GM12873 (cell line): ENCODE measurements at regions not wholly inside any gene's neighbourhood (a gene's known extent, or its start where the extent isn't known, plus 50 kb on each side); places are given as distances from the start of the nearest gene placed in this dataset.

Experiments
- TF ChIP-seq, protein P1 (sequence below): IDR thresholded peaks from 2 replicates; pipeline ENCODE4 v1.5.1; 2012; ENCODE audit warnings: low read depth, mild to moderate bottlenecking, moderate library complexity, low read length, control low read depth; ENCODE audit not compliant: insufficient read depth; ENCODE audit errors: missing control alignments

GRCh38 chr7:91565499-91566401, 301.5 kb downstream of the FZD1 start:
- TF ChIP-seq, protein P1, sequence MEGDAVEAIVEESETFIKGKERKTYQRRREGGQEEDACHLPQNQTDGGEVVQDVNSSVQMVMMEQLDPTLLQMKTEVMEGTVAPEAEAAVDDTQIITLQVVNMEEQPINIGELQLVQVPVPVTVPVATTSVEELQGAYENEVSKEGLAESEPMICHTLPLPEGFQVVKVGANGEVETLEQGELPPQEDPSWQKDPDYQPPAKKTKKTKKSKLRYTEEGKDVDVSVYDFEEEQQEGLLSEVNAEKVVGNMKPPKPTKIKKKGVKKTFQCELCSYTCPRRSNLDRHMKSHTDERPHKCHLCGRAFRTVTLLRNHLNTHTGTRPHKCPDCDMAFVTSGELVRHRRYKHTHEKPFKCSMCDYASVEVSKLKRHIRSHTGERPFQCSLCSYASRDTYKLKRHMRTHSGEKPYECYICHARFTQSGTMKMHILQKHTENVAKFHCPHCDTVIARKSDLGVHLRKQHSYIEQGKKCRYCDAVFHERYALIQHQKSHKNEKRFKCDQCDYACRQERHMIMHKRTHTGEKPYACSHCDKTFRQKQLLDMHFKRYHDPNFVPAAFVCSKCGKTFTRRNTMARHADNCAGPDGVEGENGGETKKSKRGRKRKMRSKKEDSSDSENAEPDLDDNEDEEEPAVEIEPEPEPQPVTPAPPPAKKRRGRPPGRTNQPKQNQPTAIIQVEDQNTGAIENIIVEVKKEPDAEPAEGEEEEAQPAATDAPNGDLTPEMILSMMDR, result no peak

- TF ChIP-seq, protein P1, result no peak
Measured at GRCh38 chr7:91566402-91566732, 302.1 kb downstream of the FZD1 start.

DNA sequence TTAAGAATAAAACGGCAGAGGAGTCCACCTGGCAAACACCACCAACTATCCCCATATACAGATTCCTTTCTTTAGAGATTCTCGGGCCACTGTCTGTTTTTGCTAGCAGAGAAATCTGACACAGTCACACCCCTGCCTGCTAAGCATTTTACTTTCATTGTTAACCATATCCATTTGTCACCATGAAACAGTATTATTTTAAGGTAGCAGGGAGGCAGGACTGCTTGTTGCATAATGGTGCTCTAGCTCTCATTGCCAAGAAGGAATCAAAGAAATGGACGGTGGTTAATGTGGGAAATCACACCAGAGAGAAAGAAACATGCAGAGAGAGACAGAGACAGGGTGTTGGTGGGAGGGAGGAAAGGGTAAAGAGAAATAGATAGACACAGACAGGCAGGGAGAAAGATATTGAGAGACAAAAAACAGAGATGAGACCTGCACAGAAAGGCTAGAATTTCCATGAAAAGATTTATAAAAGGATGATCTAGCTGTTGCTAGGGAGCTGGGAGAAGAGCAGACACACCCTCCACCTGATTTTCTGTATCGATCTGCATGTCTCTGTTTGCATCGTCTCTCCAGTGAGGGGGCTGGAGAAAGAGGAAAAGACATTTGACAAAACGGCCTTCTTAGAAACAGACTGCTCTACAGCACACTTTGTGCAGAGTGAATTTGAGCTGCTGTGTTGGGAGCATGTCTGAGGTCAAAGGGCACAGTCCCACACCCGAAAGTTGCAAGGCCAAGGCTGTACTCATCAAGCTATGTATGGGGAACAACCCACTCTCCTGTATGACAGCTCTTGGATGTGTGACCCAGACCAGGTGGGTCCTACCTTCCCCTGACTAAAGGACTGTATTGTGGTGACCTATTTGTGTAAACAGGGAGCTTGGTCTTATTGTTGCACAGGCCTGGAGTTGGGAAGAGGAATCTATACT, 303.1 kb downstream of the FZD1 start:
- TF ChIP-seq, protein P1, result no peak

- TF ChIP-seq, protein P1, result no peak
Measured at GRCh38 chr7:91568138-91568537, 303.9 kb downstream of the FZD1 start.

DNA sequence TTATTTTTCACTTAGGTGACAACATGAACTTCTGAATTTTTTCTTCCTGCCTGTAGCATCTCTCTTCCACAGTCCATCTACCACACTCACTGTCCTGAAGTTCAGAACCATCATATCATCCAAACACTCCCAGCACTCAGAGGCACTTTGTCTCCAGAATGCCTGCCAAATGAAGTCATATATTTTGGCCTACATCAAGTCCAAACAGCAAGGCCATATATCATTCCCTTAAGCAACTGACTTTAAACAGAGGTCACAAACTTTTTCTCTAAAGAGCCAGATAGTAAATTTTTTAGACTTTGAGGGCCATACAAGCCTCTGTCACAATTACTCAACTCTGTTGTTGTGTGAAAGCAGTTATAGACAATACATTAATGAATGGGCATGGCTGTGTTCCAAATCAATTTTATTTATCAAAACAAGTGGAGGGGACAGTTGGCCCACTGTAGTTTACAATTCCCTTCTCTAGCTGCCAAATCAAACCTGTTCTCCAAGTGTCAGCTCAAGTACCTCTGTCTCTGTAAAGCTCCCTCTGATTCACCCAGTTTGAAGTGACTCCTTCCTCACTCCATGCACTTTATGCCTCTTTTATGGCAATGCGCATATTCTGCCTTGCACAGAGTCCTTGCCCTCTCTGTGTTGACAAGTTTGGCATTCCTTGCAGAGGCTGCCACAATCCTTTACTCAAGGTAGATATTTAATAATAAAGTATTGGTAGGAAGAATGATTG, 305.7 kb downstream of the FZD1 start:
- TF ChIP-seq, protein P1, result no peak

DNA sequence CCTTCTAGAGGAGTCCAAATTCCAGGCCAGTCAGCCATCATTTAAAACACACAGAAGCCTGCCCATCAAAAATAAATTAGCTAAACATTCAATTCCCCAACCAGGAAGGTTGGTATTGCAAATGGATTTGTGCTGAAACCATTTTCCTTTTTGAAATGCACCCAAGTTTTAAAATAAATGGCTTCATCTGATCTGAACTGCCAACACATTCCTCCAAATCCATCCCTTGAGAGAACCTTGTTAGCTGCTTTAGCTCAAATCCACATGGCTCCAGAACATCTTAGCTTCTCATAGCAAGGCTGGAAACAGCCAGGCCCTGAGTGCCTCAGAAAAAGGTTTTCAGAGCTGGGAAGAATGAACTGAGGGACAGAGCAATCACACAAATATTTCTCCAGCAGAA, 306.3 kb downstream of the FZD1 start:
- TF ChIP-seq, protein P1, result no peak
